Endothelial cell (in vitro differentiated cells): ENCODE measurements at regions not wholly inside any gene's neighbourhood (a gene's known extent, or its start where the extent isn't known, plus 50 kb on each side); places are given as distances from the start of the nearest gene placed in this dataset.
A peak's percentile ranks its signal among the peaks of the same experiment; 100 is the strongest.

Experiments
- DNase-seq: peaks from one replicate; pipeline ENCODE4 v3.0.0; 2021; ENCODE audit warnings: low spot score
- H3K27ac Mint-ChIP-seq: one replicate; pipeline ENCODE4 v1.8.0; 2021; ENCODE audit warnings: mixed read lengths, inconsistent platforms; ENCODE audit not compliant: unreplicated experiment
- H3K27me3 Mint-ChIP-seq: one replicate; pipeline ENCODE4 v1.8.0; 2021; ENCODE audit warnings: mild to moderate bottlenecking, moderate library complexity, mixed read lengths, inconsistent platforms; ENCODE audit not compliant: unreplicated experiment
- H3K36me3 Mint-ChIP-seq: one replicate; pipeline ENCODE4 v1.8.0; 2021; ENCODE audit warnings: mild to moderate bottlenecking, low read depth, mixed read lengths, inconsistent platforms; ENCODE audit not compliant: unreplicated experiment
- H3K4me1 Mint-ChIP-seq: one replicate; pipeline ENCODE4 v1.8.0; 2021; ENCODE audit warnings: mild to moderate bottlenecking, mixed read lengths, inconsistent platforms; ENCODE audit not compliant: unreplicated experiment
- H3K4me3 Mint-ChIP-seq: one replicate; pipeline ENCODE4 v1.8.0; 2021; ENCODE audit warnings: mild to moderate bottlenecking, mixed read lengths, inconsistent platforms; ENCODE audit not compliant: unreplicated experiment
- H3K9me3 Mint-ChIP-seq: one replicate; pipeline ENCODE4 v1.8.0; 2021; ENCODE audit warnings: mixed read lengths, inconsistent platforms; ENCODE audit not compliant: unreplicated experiment
- CTCF ChIP-seq: fragments of 200-600 bp; sonication (generic); IDR thresholded peaks from one replicate; pipeline ENCODE4 v1.5.0; 2021; ENCODE audit warnings: antibody characterized with exemption; ENCODE audit not compliant: unreplicated experiment

DNA sequence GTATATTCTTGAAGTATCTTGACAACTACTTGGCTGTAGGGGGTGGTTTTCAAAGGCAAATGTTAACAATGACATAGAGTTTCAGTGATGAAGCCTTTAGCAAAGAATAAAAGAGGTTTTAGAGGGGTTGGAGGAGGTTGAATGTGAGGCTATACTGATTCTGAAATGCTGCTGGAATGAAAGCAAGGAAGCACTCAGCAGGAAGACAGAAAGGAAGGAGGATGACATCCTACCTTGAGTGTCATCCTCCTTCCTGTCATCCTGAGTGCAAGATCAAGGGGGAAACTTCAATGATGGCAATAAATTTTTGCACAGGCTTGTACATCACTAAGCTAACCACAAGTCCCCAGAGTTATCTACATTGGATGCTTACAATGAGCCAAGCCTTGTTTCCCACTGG, 120.5 kb downstream of the APIP start:
- peak overlapping the region; percentile 12 for H3K4me3 Mint-ChIP-seq
- DNase-seq: no peak
- H3K27ac Mint-ChIP-seq: peak overlapping the region; percentile 90
- no peak for TF ChIP-seq CTCF
- peaks cover 4% of the 10 kb centered on the region for H3K27me3 Mint-ChIP-seq
- peaks cover 20% of the 10 kb centered on the region for H3K36me3 Mint-ChIP-seq
- no peaks in the 10 kb centered on the region for H3K9me3 Mint-ChIP-seq
- peaks cover 11% of the 10 kb centered on the region for H3K4me1 Mint-ChIP-seq

GRCh38 chr11:34794696-34795095, 121.5 kb downstream of the APIP start:
- H3K4me1 Mint-ChIP-seq: peaks cover 11% of the 10 kb centered on the region
- no peak for DNase-seq
- H3K27me3 Mint-ChIP-seq: peaks cover under 1% of the 10 kb centered on the region
- no peak overlapping the region for H3K4me3 Mint-ChIP-seq
- H3K36me3 Mint-ChIP-seq: peaks cover 24% of the 10 kb centered on the region
- H3K9me3 Mint-ChIP-seq: no peaks in the 10 kb centered on the region
- no peak for TF ChIP-seq CTCF
- H3K27ac Mint-ChIP-seq: no peak overlapping the region

- Mint-ChIP-seq H3K27me3 (no peaks in the 10 kb centered on the region), H3K4me1 (peaks cover 11% of the 10 kb centered on the region), H3K27ac (no peak overlapping the region), H3K36me3 (peaks cover 31% of the 10 kb centered on the region), H3K4me3 (no peak overlapping the region), H3K9me3 (no peaks in the 10 kb centered on the region)
- no peak for DNase-seq
- TF ChIP-seq CTCF: no peak
Measured at GRCh38 chr11:34793666-34794065, 122.5 kb downstream of the APIP start.

DNA sequence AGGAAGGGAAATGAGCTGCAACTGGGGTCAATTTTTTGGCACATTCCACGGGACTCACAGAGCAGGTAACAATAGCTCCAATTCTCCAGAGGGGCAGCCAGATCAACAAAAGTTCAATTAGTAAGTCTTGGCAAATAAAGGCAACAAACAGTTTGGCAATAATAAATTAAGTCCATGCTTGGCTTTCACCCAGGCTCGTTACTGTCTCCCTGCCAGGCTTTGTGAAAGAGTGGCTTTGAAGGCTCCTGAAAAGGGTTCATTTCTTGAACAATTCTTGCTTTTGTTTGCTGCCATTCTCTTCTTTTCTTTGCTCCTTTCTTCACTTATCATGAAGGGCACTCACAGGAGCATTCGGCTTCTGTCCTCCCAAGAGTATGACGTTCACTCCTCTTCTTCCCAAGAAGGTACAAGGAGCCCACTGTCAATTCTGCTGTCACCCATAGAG, 123.3 kb downstream of the APIP start:
- Mint-ChIP-seq H3K27ac (no peak overlapping the region), H3K4me1 (peaks cover 11% of the 10 kb centered on the region), H3K36me3 (peaks cover 23% of the 10 kb centered on the region), H3K4me3 (no peak overlapping the region), H3K9me3 (no peaks in the 10 kb centered on the region), H3K27me3 (no peaks in the 10 kb centered on the region)
- DNase-seq: no peak
- no peak for TF ChIP-seq CTCF

GRCh38 chr11:34791780-34792542, 124.2 kb downstream of the APIP start:
- Mint-ChIP-seq H3K36me3 (peaks cover 22% of the 10 kb centered on the region), H3K4me1 (peaks cover 11% of the 10 kb centered on the region), H3K4me3 (no peak overlapping the region), H3K27me3 (no peaks in the 10 kb centered on the region), H3K27ac (no peak overlapping the region), H3K9me3 (no peaks in the 10 kb centered on the region)
- no peak for DNase-seq
- TF ChIP-seq CTCF: no peak
